ENCODE measurements at regions not wholly inside any gene's neighbourhood (a gene's known extent, or its start where the extent isn't known, plus 50 kb on each side); places are given as distances from the start of the nearest gene placed in this dataset.

DNA sequence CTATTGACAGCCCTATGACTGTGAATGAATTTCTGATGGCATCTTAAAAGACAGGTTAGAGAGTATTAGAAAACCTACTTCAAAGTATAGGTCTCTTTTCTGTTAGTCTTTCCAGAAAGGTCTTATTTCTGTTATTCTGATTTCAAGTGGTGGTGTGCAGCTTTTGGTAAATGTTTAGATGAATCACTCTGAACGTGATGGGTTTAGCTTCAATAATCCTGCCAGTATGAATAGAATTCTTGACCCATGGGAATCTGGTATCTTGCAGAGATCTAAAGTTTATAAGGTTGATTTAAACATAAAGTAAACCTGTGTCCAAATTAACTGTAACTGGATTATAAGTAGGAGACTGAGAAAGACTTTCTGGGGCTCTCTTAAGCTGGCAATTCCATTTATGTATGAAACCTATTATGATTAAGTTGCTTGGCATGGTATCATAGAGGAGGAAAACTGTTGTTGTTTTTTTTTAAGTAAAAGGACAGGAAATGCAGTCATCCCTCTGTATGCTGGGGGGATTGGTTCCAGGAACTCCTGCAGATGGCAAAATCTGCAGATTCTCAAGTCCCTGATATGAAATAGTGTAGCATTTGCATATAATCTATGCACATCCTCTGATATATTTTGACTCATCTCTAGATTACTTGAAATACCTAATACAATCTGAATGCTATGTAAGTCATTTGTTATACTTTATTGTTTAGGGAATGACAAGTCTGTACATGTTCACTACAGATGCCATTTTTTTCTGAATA lies 77.0 kb upstream of the ADAMTS19 start:
- BruUV-seq (replicated peaks), result no TSS peak
- no peak overlapping the region for H3K4me2 ChIP-seq

GRCh38 chr5:129384193-129384592 lies 75.9 kb upstream of the ADAMTS19 start:
- no peaks in the 10 kb centered on the region for H3K36me3 ChIP-seq (ENCODE audit: low read depth)
- H3K27me3 ChIP-seq (ENCODE audit: insufficient read depth, low read depth), result no peaks in the 10 kb centered on the region
- H3K9me2 ChIP-seq (ENCODE audit: insufficient read depth), result no peaks in the 10 kb centered on the region; the same call in 1 of the 2 replicates
- no peaks in the 10 kb centered on the region for H3K4me1 ChIP-seq (replicated peaks; ENCODE audit: insufficient read depth)
- H3K4me3 ChIP-seq, result no peak overlapping the region
- POLR2A ChIA-PET (ENCODE audit: unreplicated experiment), result no interaction called here
- BruUV-seq (replicated peaks), result no TSS peak
- H3K27ac ChIP-seq, result no peak overlapping the region
- TF ChIP-seq, protein P1, sequence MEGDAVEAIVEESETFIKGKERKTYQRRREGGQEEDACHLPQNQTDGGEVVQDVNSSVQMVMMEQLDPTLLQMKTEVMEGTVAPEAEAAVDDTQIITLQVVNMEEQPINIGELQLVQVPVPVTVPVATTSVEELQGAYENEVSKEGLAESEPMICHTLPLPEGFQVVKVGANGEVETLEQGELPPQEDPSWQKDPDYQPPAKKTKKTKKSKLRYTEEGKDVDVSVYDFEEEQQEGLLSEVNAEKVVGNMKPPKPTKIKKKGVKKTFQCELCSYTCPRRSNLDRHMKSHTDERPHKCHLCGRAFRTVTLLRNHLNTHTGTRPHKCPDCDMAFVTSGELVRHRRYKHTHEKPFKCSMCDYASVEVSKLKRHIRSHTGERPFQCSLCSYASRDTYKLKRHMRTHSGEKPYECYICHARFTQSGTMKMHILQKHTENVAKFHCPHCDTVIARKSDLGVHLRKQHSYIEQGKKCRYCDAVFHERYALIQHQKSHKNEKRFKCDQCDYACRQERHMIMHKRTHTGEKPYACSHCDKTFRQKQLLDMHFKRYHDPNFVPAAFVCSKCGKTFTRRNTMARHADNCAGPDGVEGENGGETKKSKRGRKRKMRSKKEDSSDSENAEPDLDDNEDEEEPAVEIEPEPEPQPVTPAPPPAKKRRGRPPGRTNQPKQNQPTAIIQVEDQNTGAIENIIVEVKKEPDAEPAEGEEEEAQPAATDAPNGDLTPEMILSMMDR (conservative IDR thresholded peaks at IDR 0.05), result no peak
- TF ChIP-seq EZH2 (IDR thresholded peaks at IDR 0.05; ENCODE audit: low read depth), result no peak
- intact Hi-C loops (cut with micrococcal nuclease; ENCODE audit: unreplicated experiment), result no loop called here
- no peaks in the 10 kb centered on the region for H4K20me1 ChIP-seq (ENCODE audit: insufficient read depth)
- no peaks in the 10 kb centered on the region for H3K79me2 ChIP-seq (ENCODE audit: low read depth)
- no peaks in the 10 kb centered on the region for H3K9me3 ChIP-seq (ENCODE audit: insufficient read depth, low read depth)
- no peaks in the 10 kb centered on the region for H3F3A ChIP-seq (ENCODE audit: insufficient read depth, low read depth)
- no peak overlapping the region for H2AFZ ChIP-seq
- no peak for DNase-seq
- no peak overlapping the region for H3K4me2 ChIP-seq
- CTCF ChIA-PET, result no interaction called here

More for the DNA sequence above, 77.0 kb upstream of the ADAMTS19 start:
- intact Hi-C loops (cut with micrococcal nuclease; ENCODE audit: unreplicated experiment), result no loop called here
- no peaks in the 10 kb centered on the region for H3K36me3 ChIP-seq (ENCODE audit: low read depth)
- H3K9me3 ChIP-seq (ENCODE audit: insufficient read depth, low read depth), result no peaks in the 10 kb centered on the region
- no peak overlapping the region for H2AFZ ChIP-seq
- POLR2A ChIA-PET (ENCODE audit: unreplicated experiment), result no interaction called here
- no peaks in the 10 kb centered on the region for H4K20me1 ChIP-seq (ENCODE audit: insufficient read depth)
- H3K27ac ChIP-seq, result no peak overlapping the region
- no peaks in the 10 kb centered on the region; the same call in 1 of the 2 replicates for H3K9me2 ChIP-seq (ENCODE audit: insufficient read depth)
- TF ChIP-seq EZH2 (IDR thresholded peaks at IDR 0.05; ENCODE audit: low read depth), result no peak
- TF ChIP-seq, protein P1 (conservative IDR thresholded peaks at IDR 0.05), result no peak
- H3K27me3 ChIP-seq (ENCODE audit: insufficient read depth, low read depth), result no peaks in the 10 kb centered on the region
- H3K79me2 ChIP-seq (ENCODE audit: low read depth), result no peaks in the 10 kb centered on the region
- DNase-seq, result no peak
- CTCF ChIA-PET, result no interaction called here
- no peak overlapping the region for H3K4me3 ChIP-seq
- no peaks in the 10 kb centered on the region for H3F3A ChIP-seq (ENCODE audit: insufficient read depth, low read depth)
- H3K4me1 ChIP-seq (replicated peaks; ENCODE audit: insufficient read depth), result no peaks in the 10 kb centered on the region

DNA sequence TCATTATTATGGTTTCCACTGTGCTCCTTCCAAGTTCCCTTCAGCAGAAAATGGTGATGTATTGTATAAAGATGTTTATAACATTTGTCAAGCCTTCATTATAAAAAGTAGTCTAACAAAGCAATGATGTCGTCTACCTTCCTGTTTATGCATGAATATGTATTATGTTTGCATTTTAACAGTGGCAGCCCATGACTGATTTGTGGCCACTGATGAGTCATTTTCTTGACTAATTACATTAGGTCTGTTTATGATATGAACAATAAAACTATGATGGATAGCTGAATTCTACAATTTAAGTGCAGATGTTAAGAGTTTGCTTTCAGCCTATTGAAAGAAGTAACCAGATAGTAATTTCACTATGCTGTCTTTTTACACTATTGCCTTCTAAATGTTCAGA lies 75.4 kb upstream of the ADAMTS19 start:
- Histone ChIP-seq H3K27me3 (ENCODE audit: insufficient read depth, low read depth) (no peaks in the 10 kb centered on the region), H3K4me1 (replicated peaks; ENCODE audit: insufficient read depth) (no peaks in the 10 kb centered on the region), H3K9me3 (ENCODE audit: insufficient read depth, low read depth) (no peaks in the 10 kb centered on the region), H3K79me2 (ENCODE audit: low read depth) (no peaks in the 10 kb centered on the region), H3K4me2 (no peak overlapping the region), H3F3A (ENCODE audit: insufficient read depth, low read depth) (no peaks in the 10 kb centered on the region), H2AFZ (no peak overlapping the region), H3K27ac (no peak overlapping the region), H3K4me3 (no peak overlapping the region), H3K9me2 (ENCODE audit: insufficient read depth) (no peaks in the 10 kb centered on the region; the same call in 1 of the 2 replicates), H3K36me3 (ENCODE audit: low read depth) (no peaks in the 10 kb centered on the region), H4K20me1 (ENCODE audit: insufficient read depth) (no peaks in the 10 kb centered on the region)
- ChIA-PET CTCF (no interaction called here), POLR2A (ENCODE audit: unreplicated experiment) (no interaction called here)
- BruUV-seq (replicated peaks), result no TSS peak
- DNase-seq, result no peak
- intact Hi-C loops (cut with micrococcal nuclease; ENCODE audit: unreplicated experiment), result no loop called here
- TF ChIP-seq, protein P1 (conservative IDR thresholded peaks at IDR 0.05), result no peak
- TF ChIP-seq EZH2 (IDR thresholded peaks at IDR 0.05; ENCODE audit: low read depth), result no peak

Measured in PC-9 (cell line).